OCI-LY1 (cell line): ENCODE measurements at regions not wholly inside any gene's neighbourhood (a gene's known extent, or its start where the extent isn't known, plus 50 kb on each side); places are given as distances from the start of the nearest gene placed in this dataset.

ENCODE experiments used
- H2AFZ ChIP-seq: fragments of 200-600 bp; sonication (generic), shearing (Covaris generic); 2 replicates; pipeline ENCODE4 v1.6.0; 2014; ENCODE audit warnings: antibody characterized with exemption, mild to moderate bottlenecking, low read length
- H3F3A ChIP-seq: fragments of 200-600 bp; sonication (generic), shearing (Covaris generic); 2 replicates; pipeline ENCODE4 v1.6.0; 2014; ENCODE audit warnings: mild to moderate bottlenecking, antibody characterized with exemption, low read length, moderate library complexity; ENCODE audit not compliant: insufficient read depth
- H3K27ac ChIP-seq: fragments of 200-600 bp; sonication (generic); 2 replicates; pipeline ENCODE4 v1.5.1; 2014; ENCODE audit warnings: low read length, mixed run types, mild to moderate bottlenecking, low read depth; ENCODE audit not compliant: poor library complexity, severe bottlenecking
- H3K27me3 ChIP-seq: fragments of 200-600 bp; sonication (generic); 2 replicates; pipeline ENCODE4 v1.6.0; 2014; ENCODE audit warnings: antibody characterized with exemption, mild to moderate bottlenecking, low read length, moderate library complexity; ENCODE audit not compliant: insufficient read depth
- H3K36me3 ChIP-seq: fragments of 200-600 bp; sonication (generic); 2 replicates; pipeline ENCODE4 v1.6.1; 2014; ENCODE audit warnings: mild to moderate bottlenecking, antibody characterized with exemption, low read length, moderate library complexity, mixed read lengths; ENCODE audit not compliant: insufficient read depth
- H3K4me1 ChIP-seq: fragments of 200-600 bp; sonication (generic); 2 replicates; pipeline ENCODE4 v1.5.1; 2014; ENCODE audit warnings: mild to moderate bottlenecking, low read length, moderate library complexity; ENCODE audit not compliant: insufficient read depth, severe bottlenecking
- H3K4me2 ChIP-seq: fragments of 200-600 bp; sonication (generic), shearing (Covaris generic); 2 replicates; pipeline ENCODE4 v1.6.1; 2014; ENCODE audit warnings: low read length
- H3K4me3 ChIP-seq: fragments of 200-600 bp; sonication (generic); 2 replicates; pipeline ENCODE4 v1.5.1; 2014; ENCODE audit warnings: low read length, low read depth, mild to moderate bottlenecking, mixed read lengths; ENCODE audit not compliant: poor library complexity, severe bottlenecking
- H3K79me2 ChIP-seq: fragments of 200-600 bp; shearing (Covaris generic); 2 replicates; pipeline ENCODE4 v1.6.1; 2016; ENCODE audit warnings: mixed run types, low read length, mixed read lengths; ENCODE audit not compliant: insufficient read depth
- H3K9ac ChIP-seq: fragments of 200-600 bp; sonication (generic), shearing (Covaris generic); 2 replicates; pipeline ENCODE4 v1.6.1; 2014; ENCODE audit warnings: mild to moderate bottlenecking, low read length, mixed read lengths
- H3K9me2 ChIP-seq: fragments of 200-600 bp; sonication (generic), shearing (Covaris generic); 2 replicates; pipeline ENCODE4 v1.6.1; 2014; ENCODE audit warnings: low read depth, mild to moderate bottlenecking, low read length, mixed read lengths
- H3K9me3 ChIP-seq: fragments of 200-600 bp; shearing (Covaris generic); 2 replicates; pipeline ENCODE4 v1.6.1; 2014; ENCODE audit warnings: low read length, mixed read lengths
- H4K20me1 ChIP-seq: fragments of 200-600 bp; sonication (generic), shearing (Covaris generic); 2 replicates; pipeline ENCODE4 v1.6.0; 2016; ENCODE audit warnings: mild to moderate bottlenecking, low read length; ENCODE audit not compliant: insufficient read depth
- EZH2 ChIP-seq: fragments of 200-600 bp; sonication (generic), shearing (Covaris generic); IDR thresholded peaks from 2 replicates; pipeline ENCODE4 v1.8.0; 2017; ENCODE audit warnings: borderline replicate concordance, mixed run types, mild to moderate bottlenecking, antibody characterized with exemption, low read length, moderate library complexity, mixed read lengths
- TF ChIP-seq, protein P1 (sequence below): fragments of 200-600 bp; sonication (generic), shearing (Covaris generic); IDR thresholded peaks from 2 replicates; pipeline ENCODE4 v1.5.1; 2017; ENCODE audit warnings: mild to moderate bottlenecking, antibody characterized with exemption, low read length, moderate library complexity, mixed read lengths

DNA sequence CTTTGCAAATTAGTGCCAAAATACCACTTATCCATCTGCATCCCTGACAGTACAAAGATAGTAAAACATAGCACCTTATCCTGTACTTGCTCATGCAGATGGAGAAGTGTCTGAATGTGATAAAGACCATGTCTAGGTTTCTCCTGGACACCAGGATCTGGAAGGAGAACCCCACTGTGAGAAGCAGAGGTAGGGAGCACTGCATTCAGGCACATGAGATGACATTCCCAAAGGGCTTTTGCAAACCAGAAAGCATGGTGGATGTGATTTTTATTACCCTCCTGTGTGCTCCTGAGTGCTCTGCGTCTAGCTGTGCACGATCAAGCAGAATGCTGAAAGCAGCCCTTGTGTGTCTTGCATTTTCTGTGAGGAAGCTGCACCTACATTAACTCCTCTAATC is 857.6 kb upstream of the ID2 start:
- TF ChIP-seq EZH2, result no peak
- TF ChIP-seq, protein P1, sequence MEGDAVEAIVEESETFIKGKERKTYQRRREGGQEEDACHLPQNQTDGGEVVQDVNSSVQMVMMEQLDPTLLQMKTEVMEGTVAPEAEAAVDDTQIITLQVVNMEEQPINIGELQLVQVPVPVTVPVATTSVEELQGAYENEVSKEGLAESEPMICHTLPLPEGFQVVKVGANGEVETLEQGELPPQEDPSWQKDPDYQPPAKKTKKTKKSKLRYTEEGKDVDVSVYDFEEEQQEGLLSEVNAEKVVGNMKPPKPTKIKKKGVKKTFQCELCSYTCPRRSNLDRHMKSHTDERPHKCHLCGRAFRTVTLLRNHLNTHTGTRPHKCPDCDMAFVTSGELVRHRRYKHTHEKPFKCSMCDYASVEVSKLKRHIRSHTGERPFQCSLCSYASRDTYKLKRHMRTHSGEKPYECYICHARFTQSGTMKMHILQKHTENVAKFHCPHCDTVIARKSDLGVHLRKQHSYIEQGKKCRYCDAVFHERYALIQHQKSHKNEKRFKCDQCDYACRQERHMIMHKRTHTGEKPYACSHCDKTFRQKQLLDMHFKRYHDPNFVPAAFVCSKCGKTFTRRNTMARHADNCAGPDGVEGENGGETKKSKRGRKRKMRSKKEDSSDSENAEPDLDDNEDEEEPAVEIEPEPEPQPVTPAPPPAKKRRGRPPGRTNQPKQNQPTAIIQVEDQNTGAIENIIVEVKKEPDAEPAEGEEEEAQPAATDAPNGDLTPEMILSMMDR, result no peak
- Histone ChIP-seq H3K4me2 (no peak overlapping the region), H3K27ac (no peak overlapping the region)

DNA sequence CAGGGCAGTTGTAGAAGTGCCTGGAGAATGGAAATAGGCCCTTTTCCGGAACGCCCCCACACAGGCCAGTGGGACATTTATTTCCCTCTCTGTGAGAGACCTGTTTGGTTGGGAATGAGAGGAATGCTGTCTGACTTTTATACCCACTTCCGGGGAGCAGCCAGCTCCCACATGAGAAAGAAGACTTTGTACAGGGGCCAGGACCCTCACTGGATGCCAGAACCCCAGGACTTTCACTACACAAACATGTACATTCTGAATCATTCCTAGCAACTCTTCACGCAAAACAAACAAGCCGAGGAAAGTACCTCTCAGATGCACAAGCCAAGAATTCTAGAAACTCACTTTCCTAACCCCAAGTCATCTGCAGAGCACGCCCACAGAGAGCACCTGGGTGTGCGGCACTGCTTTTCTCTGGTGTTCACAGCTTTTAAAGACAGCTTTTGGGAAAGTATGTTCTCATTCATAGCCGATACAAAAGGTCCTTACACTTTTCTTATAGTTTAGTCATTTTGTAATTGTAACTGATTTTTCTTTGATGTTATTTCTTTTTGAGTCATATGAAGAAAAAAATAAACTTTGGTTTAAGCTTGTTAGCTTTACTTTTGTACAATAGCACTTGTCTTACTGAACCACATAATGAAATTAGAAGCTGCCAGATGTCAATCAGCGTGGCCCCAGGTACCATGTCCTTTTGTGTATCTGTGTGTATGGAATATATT is 856.1 kb upstream of the ID2 start:
- Histone ChIP-seq H3K36me3 (no peaks in the 10 kb centered on the region), H3K4me1 (no peaks in the 10 kb centered on the region), H3K79me2 (no peaks in the 10 kb centered on the region), H3K9me3 (no peaks in the 10 kb centered on the region), H2AFZ (no peak overlapping the region), H3K4me3 (no peak overlapping the region), H3K4me2 (no peak overlapping the region), H3K27me3 (no peaks in the 10 kb centered on the region), H3F3A (no peaks in the 10 kb centered on the region), H3K9ac (no peak overlapping the region), H4K20me1 (no peaks in the 10 kb centered on the region), H3K27ac (no peak overlapping the region), H3K9me2 (no peaks in the 10 kb centered on the region)
- TF ChIP-seq EZH2, result no peak
- TF ChIP-seq, protein P1, result no peak

More for the DNA sequence above, 857.6 kb upstream of the ID2 start:
- Histone ChIP-seq H3K9ac (no peak overlapping the region), H3F3A (no peaks in the 10 kb centered on the region), H3K36me3 (no peaks in the 10 kb centered on the region), H3K27me3 (no peaks in the 10 kb centered on the region), H2AFZ (no peak overlapping the region), H3K9me2 (no peaks in the 10 kb centered on the region), H3K4me1 (no peaks in the 10 kb centered on the region), H4K20me1 (no peaks in the 10 kb centered on the region), H3K9me3 (no peaks in the 10 kb centered on the region), H3K4me3 (no peak overlapping the region), H3K79me2 (no peaks in the 10 kb centered on the region)

DNA sequence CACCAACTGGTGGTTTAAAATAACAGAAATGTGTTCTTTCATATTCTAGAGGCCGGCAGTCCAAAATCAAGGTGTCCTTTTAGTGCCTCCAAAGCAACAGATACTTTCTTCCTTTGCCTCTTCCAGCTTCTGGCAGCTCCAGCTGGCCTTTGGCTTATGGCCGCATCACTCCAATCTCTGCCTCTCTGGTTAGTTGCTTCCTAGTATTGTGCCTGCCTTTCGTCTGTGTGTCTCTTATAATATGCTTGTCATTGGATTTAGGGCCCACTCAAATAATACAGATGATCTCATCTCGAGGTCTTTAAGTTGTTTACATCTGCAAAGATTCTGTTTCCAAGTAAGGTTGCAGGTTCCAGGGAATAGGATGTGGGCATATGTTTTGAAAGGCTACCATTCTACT is 855.2 kb upstream of the ID2 start:
- H3K4me2 ChIP-seq, result no peak overlapping the region
- no peak overlapping the region for H2AFZ ChIP-seq
- no peak overlapping the region for H3K9ac ChIP-seq

More for the DNA sequence above, 855.2 kb upstream of the ID2 start:
- Histone ChIP-seq H3K27me3 (no peaks in the 10 kb centered on the region), H4K20me1 (no peaks in the 10 kb centered on the region), H3F3A (no peaks in the 10 kb centered on the region), H3K79me2 (no peaks in the 10 kb centered on the region), H3K4me1 (no peaks in the 10 kb centered on the region), H3K9me2 (no peaks in the 10 kb centered on the region), H3K36me3 (no peaks in the 10 kb centered on the region), H3K4me3 (no peak overlapping the region), H3K9me3 (no peaks in the 10 kb centered on the region), H3K27ac (no peak overlapping the region)
- TF ChIP-seq, protein P1, result no peak
- TF ChIP-seq EZH2, result no peak
